IMR-90 (cell line): ENCODE measurements at regions not wholly inside any gene's neighbourhood (a gene's known extent, or its start where the extent isn't known, plus 50 kb on each side); places are given as distances from the start of the nearest gene placed in this dataset.

ENCODE experiments used
- ATAC-seq: fragments of 200-7000 bp; cut with Tn5 transposase; 2 replicates; pipeline ENCODE4 v1.9.1; 2020; ENCODE audit warnings: low read depth, mild to moderate bottlenecking, moderate library complexity
- BruUV-seq: library from RNA; stranded (reverse); fragments of 400-500 nt; replicated peaks from 2 replicates; lab custom pipeline; 2021; lab: Mats Ljungman, UMichigan
- CTCF ChIA-PET: fragments of 300-600 bp; formaldehyde crosslinking; extraction: SDS; loops from one replicate; lab custom pipeline; 2021; ENCODE audit warnings: antibody characterized with exemption; lab: Yijun Ruan, JAX
- POLR2A ChIA-PET: fragments of 300-600 bp; sonication (Branson Sonifier 250); formaldehyde crosslinking; loops from one replicate; lab custom pipeline; 2022; ENCODE audit warnings: antibody characterized with exemption; ENCODE audit not compliant: unreplicated experiment; lab: Charles Lee
- DNase-seq: peaks from one replicate; pipeline ENCODE4 v3.0.0; 2013
- H2AFZ ChIP-seq: replicated peaks from 2 replicates; pipeline ENCODE3; 2013; ENCODE audit warnings: low read length, mild to moderate bottlenecking; ENCODE audit not compliant: poor library complexity
- H2AK5ac ChIP-seq: 2 replicates; pipeline ENCODE4 v1.6.1; 2013; ENCODE audit warnings: low read depth, low read length, inconsistent platforms
- H2AK9ac ChIP-seq: replicated peaks from 2 replicates; pipeline ENCODE3; 2013; ENCODE audit warnings: mild to moderate bottlenecking, low read depth, low read length, moderate library complexity; ENCODE audit not compliant: poor library complexity
- H2BK120ac ChIP-seq: 2 replicates; pipeline ENCODE4 v1.6.1; 2013; ENCODE audit warnings: low read depth, low read length, inconsistent platforms
- H2BK15ac ChIP-seq: 3 replicates; pipeline ENCODE4 v1.6.1; 2013; ENCODE audit warnings: low read depth, low read length, inconsistent platforms
- H2BK20ac ChIP-seq: 2 replicates; pipeline ENCODE4 v1.6.1; 2013; ENCODE audit warnings: low read depth, mild to moderate bottlenecking, inconsistent platforms, low read length, moderate library complexity
- H2BK5ac ChIP-seq: 2 replicates; pipeline ENCODE4 v1.6.1; 2013; ENCODE audit warnings: mild to moderate bottlenecking, low read depth, low read length, inconsistent platforms; ENCODE audit not compliant: poor library complexity, severe bottlenecking
- H3K14ac ChIP-seq: replicated peaks from 2 replicates; pipeline ENCODE4 v1.6.1; 2013; ENCODE audit warnings: low read depth, low read length, inconsistent platforms
- H3K18ac ChIP-seq: 2 replicates; pipeline ENCODE4 v1.6.1; 2013; ENCODE audit warnings: low read depth, low read length, control low read depth
- H3K23ac ChIP-seq: 2 replicates; pipeline ENCODE4 v1.6.1; 2013; ENCODE audit warnings: low read depth, low read length, inconsistent platforms
- H3K27ac ChIP-seq: 2 replicates; pipeline ENCODE4 v1.5.1; 2013; ENCODE audit warnings: mild to moderate bottlenecking, control low read depth, low read length; ENCODE audit not compliant: insufficient read depth
- H3K27me3 ChIP-seq: 2 replicates; pipeline ENCODE4 v1.6.1; 2013; ENCODE audit warnings: low read length; ENCODE audit not compliant: control insufficient read depth, insufficient read depth
- H3K36me3 ChIP-seq: 2 replicates; pipeline ENCODE4 v1.6.1; 2013; ENCODE audit warnings: low read length, mixed read lengths; ENCODE audit not compliant: control insufficient read depth, insufficient read depth
- H3K4ac ChIP-seq: 2 replicates; pipeline ENCODE4 v1.6.1; 2013; ENCODE audit warnings: low read depth, low read length, inconsistent platforms
- H3K4me1 ChIP-seq: 2 replicates; pipeline ENCODE4 v1.6.1; 2013; ENCODE audit warnings: low read length, mixed read lengths; ENCODE audit not compliant: control insufficient read depth, insufficient read depth
- H3K4me2 ChIP-seq: 2 replicates; pipeline ENCODE4 v1.6.1; 2013; ENCODE audit warnings: low read depth, mild to moderate bottlenecking, control low read depth, low read length, moderate library complexity
- H3K4me3 ChIP-seq: 2 replicates; pipeline ENCODE4 v1.5.1; 2013; ENCODE audit warnings: low read depth, mild to moderate bottlenecking, control low read depth, low read length, moderate library complexity; ENCODE audit not compliant: insufficient read depth
- H3K56ac ChIP-seq: 2 replicates; pipeline ENCODE4 v1.6.1; 2013; ENCODE audit warnings: low read length, inconsistent platforms; ENCODE audit not compliant: insufficient read depth; ENCODE audit errors: extremely low read depth
- H3K79me1 ChIP-seq, 2 experiments: 2 replicates each; pipeline ENCODE4 v1.6.1; 2013; ENCODE audit warnings: low read length in 2 of 2, inconsistent platforms in 1 of 2, low read depth in 1 of 2
- H3K9ac ChIP-seq: 2 replicates; pipeline ENCODE4 v1.6.1; 2013; ENCODE audit warnings: low read depth, low read length, control low read depth
- H3K9me1 ChIP-seq: 2 replicates; pipeline ENCODE4 v1.6.1; 2013; ENCODE audit warnings: low read length, inconsistent platforms; ENCODE audit not compliant: insufficient read depth
- H3K9me3 ChIP-seq: 2 replicates; pipeline ENCODE4 v1.6.1; 2013; ENCODE audit warnings: low read length; ENCODE audit not compliant: control insufficient read depth, insufficient read depth
- H4K20me1 ChIP-seq: 2 replicates; pipeline ENCODE4 v1.6.1; 2013; ENCODE audit warnings: low read length, inconsistent platforms; ENCODE audit not compliant: insufficient read depth
- H4K5ac ChIP-seq: 2 replicates; pipeline ENCODE4 v1.6.1; 2013; ENCODE audit warnings: mild to moderate bottlenecking, low read depth, low read length, control low read depth
- H4K8ac ChIP-seq, 2 experiments: 2 replicates each; pipeline ENCODE4 v1.6.1; 2013; ENCODE audit warnings: low read depth in 2 of 2, low read length in 2 of 2, control low read depth in 1 of 2, inconsistent platforms in 1 of 2
- H4K91ac ChIP-seq: 2 replicates; pipeline ENCODE4 v1.6.1; 2013; ENCODE audit warnings: low read depth, low read length, inconsistent platforms; ENCODE audit not compliant: insufficient read depth
- BHLHE40 ChIP-seq: fragments of 150-350 bp; IDR thresholded peaks from 2 replicates; pipeline ENCODE4 v1.6.1; 2016; ENCODE audit warnings: mild to moderate bottlenecking, low read depth, low read length
- CEBPB ChIP-seq: IDR thresholded peaks from 2 replicates; pipeline ENCODE4 v1.6.1; 2012; ENCODE audit warnings: low read depth, low read length, improper control_type of control experiment
- CHD1 ChIP-seq: IDR thresholded peaks from 2 replicates; pipeline ENCODE4 v1.6.1; 2012; ENCODE audit warnings: low read depth, low read length, improper control_type of control experiment
- FOS ChIP-seq: fragments of 150-350 bp; IDR thresholded peaks from 2 replicates; pipeline ENCODE4 v1.6.1; 2016; ENCODE audit warnings: low read depth, low read length
- MAFK ChIP-seq: IDR thresholded peaks from 2 replicates; pipeline ENCODE4 v1.6.1; 2012; ENCODE audit warnings: low read depth, low read length, improper control_type of control experiment
- MAZ ChIP-seq: IDR thresholded peaks from 2 replicates; pipeline ENCODE4 v1.6.1; 2012; ENCODE audit warnings: low read depth, mild to moderate bottlenecking, low read length, improper control_type of control experiment, moderate library complexity, borderline replicate concordance
- MXI1 ChIP-seq: IDR thresholded peaks from 2 replicates; pipeline ENCODE4 v1.6.1; 2012; ENCODE audit warnings: low read depth, mild to moderate bottlenecking, low read length, moderate library complexity, borderline replicate concordance
- NFE2L2 ChIP-seq: fragments of 150-350 bp; IDR thresholded peaks from 2 replicates; pipeline ENCODE4 v1.6.1; 2016; ENCODE audit warnings: low read depth, mild to moderate bottlenecking, low read length
- POLR2A ChIP-seq: IDR thresholded peaks from 2 replicates; pipeline ENCODE4 v1.6.1; 2012; ENCODE audit warnings: mild to moderate bottlenecking, low read depth, low read length
- RAD21 ChIP-seq: IDR thresholded peaks from 2 replicates; pipeline ENCODE4 v1.6.1; 2012; ENCODE audit warnings: low read length, improper control_type of control experiment
- RCOR1 ChIP-seq: IDR thresholded peaks from 2 replicates; pipeline ENCODE4 v1.6.1; 2012; ENCODE audit warnings: mild to moderate bottlenecking, low read length, improper control_type of control experiment; ENCODE audit not compliant: insufficient replicate concordance
- RFX5 ChIP-seq: IDR thresholded peaks from 2 replicates; pipeline ENCODE4 v1.8.0; 2012; ENCODE audit warnings: low read depth, mild to moderate bottlenecking, low read length, moderate library complexity
- SMC3 ChIP-seq: fragments of 150-350 bp; IDR thresholded peaks from 2 replicates; pipeline ENCODE4 v1.6.1; 2016; ENCODE audit warnings: low read depth, mild to moderate bottlenecking, antibody characterized with exemption, low read length, moderate library complexity
- USF2 ChIP-seq: fragments of 150-350 bp; IDR thresholded peaks from 2 replicates; pipeline ENCODE4 v1.6.1; 2017; ENCODE audit warnings: mild to moderate bottlenecking, antibody characterized with exemption, low read length, low read depth
- WGBS, 2 experiments: methylation state at CpG; one replicate each; pipeline versions ENCODE4 v1.1.5 to v1.1.7; 2013; ENCODE audit warnings: missing lambda C conversion rate in 2 of 2; ENCODE audit not compliant: insufficient read length in 1 of 2; ENCODE audit errors: extremely low coverage in 2 of 2; 5-methylcytosine and 5-hydroxymethylcytosine counted together
- dilution Hi-C: fragments of 300-500 bp; cut with HindIII; formaldehyde crosslinking; loops from one replicate; pipeline ENCODE4 v1.14.3; 2018; ENCODE audit warnings: low sequenced_read_pairs; ENCODE audit not compliant: unreplicated experiment
- in situ Hi-C: fragments of 300-500 bp; cut with MboI; formaldehyde crosslinking; loops from 3 replicates; pipeline ENCODE4 v1.14.3; 2019; ENCODE audit warnings: low sequenced_read_pairs, inconsistent platforms, mixed read lengths
- intact Hi-C: fragments of 100-400 bp; cut with micrococcal nuclease; formaldehyde crosslinking; loops from 2 replicates; pipeline ENCODE4 v1.10.0; 2022
- TF ChIP-seq, protein P1 (sequence below): fragments of 150-350 bp; IDR thresholded peaks from 2 replicates; pipeline ENCODE4 v1.6.1; 2016; ENCODE audit warnings: low read depth, mild to moderate bottlenecking, low read length, moderate library complexity, borderline replicate concordance
- TF ChIP-seq, protein P2 (sequence below): conservative IDR thresholded peaks from 2 replicates; pipeline ENCODE4 v1.5.1; 2012; ENCODE audit warnings: mild to moderate bottlenecking, low read depth, low read length, improper control_type of control experiment

GRCh38 chr11:115687934-115688333, 183.7 kb upstream of the CADM1 start:
- H3K79me1 ChIP-seq = no peaks in the 10 kb centered on the region
- in situ Hi-C loops = no loop called here
- 0 out of 2 replicates have a peak, but pooled peaks cover 3% of the 10 kb centered on the region for H3K9me3 ChIP-seq

More at GRCh38 chr11:115687934-115688333, 183.7 kb upstream of the CADM1 start:
- Histone ChIP-seq H3K4me3 (no peak overlapping the region), H2AK9ac (no peak overlapping the region), H3K9me1 (no peaks in the 10 kb centered on the region), H4K8ac (no peak overlapping the region), H3K4me1 (no peaks in the 10 kb centered on the region), H2AFZ (no peak overlapping the region), H2BK120ac (no peak overlapping the region), H2BK15ac (no peak overlapping the region), H3K27me3 (peaks cover 41% of the 10 kb centered on the region), H3K4me2 (no peak overlapping the region), H3K9ac (no peak overlapping the region), H3K27ac (no peak overlapping the region), H3K56ac (no peak overlapping the region), H3K23ac (no peak overlapping the region), H2BK5ac (no peak overlapping the region), H3K18ac (no peak overlapping the region), H3K4ac (no peak overlapping the region), H3K14ac (no peak overlapping the region), H2BK20ac (no peak overlapping the region), H3K36me3 (no peaks in the 10 kb centered on the region), H4K20me1 (no peaks in the 10 kb centered on the region), H4K91ac (no peak overlapping the region), H4K5ac (no peak overlapping the region), H2AK5ac (no peak overlapping the region)
- 68% methylated on average over 4 of the region's 5 CpGs; no CpG with 5 or more reads in 1 of the 2 experiments for WGBS, 2 experiments
- TF ChIP-seq NFE2L2 (no peak), MXI1 (no peak), SMC3 (no peak), BHLHE40 (no peak), POLR2A (no peak), CEBPB (no peak), FOS (no peak), MAFK (no peak), RCOR1 (no peak), RAD21 (no peak), RFX5 (no peak), CHD1 (no peak), MAZ (no peak), USF2 (no peak)
- TF ChIP-seq, protein P1, sequence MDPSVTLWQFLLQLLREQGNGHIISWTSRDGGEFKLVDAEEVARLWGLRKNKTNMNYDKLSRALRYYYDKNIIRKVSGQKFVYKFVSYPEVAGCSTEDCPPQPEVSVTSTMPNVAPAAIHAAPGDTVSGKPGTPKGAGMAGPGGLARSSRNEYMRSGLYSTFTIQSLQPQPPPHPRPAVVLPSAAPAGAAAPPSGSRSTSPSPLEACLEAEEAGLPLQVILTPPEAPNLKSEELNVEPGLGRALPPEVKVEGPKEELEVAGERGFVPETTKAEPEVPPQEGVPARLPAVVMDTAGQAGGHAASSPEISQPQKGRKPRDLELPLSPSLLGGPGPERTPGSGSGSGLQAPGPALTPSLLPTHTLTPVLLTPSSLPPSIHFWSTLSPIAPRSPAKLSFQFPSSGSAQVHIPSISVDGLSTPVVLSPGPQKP = no peak
- TF ChIP-seq, protein P2, sequence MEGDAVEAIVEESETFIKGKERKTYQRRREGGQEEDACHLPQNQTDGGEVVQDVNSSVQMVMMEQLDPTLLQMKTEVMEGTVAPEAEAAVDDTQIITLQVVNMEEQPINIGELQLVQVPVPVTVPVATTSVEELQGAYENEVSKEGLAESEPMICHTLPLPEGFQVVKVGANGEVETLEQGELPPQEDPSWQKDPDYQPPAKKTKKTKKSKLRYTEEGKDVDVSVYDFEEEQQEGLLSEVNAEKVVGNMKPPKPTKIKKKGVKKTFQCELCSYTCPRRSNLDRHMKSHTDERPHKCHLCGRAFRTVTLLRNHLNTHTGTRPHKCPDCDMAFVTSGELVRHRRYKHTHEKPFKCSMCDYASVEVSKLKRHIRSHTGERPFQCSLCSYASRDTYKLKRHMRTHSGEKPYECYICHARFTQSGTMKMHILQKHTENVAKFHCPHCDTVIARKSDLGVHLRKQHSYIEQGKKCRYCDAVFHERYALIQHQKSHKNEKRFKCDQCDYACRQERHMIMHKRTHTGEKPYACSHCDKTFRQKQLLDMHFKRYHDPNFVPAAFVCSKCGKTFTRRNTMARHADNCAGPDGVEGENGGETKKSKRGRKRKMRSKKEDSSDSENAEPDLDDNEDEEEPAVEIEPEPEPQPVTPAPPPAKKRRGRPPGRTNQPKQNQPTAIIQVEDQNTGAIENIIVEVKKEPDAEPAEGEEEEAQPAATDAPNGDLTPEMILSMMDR = no peak
- no TSS peak for BruUV-seq
- intact Hi-C loops = no loop called here
- dilution Hi-C loops = no loop called here
- ChIA-PET POLR2A (no interaction called here), CTCF (no interaction called here)
- no peak for ATAC-seq
- no peak for DNase-seq
